Bronchial epithelial cell (primary cell): ENCODE measurements at regions not wholly inside any gene's neighbourhood (a gene's known extent, or its start where the extent isn't known, plus 50 kb on each side); places are given as distances from the start of the nearest gene placed in this dataset.

Source experiments
- DNase-seq: peaks from one replicate; pipeline ENCODE4 v3.0.0-alpha.2; 2010; ENCODE audit warnings: low read depth
- FAIRE-seq: peaks from 2 replicates; lab custom pipeline; 2011; peaks lifted over from hg19 to GRCh38; lab: Jason Lieb, UNC
- H3K27me3 ChIP-seq: 2 replicates; pipeline ENCODE4 v1.5.1; 2011; ENCODE audit warnings: low read length; ENCODE audit not compliant: control insufficient read depth, insufficient read depth
- H3K36me3 ChIP-seq: 2 replicates; pipeline ENCODE4 v1.5.1; 2011; ENCODE audit warnings: low read length; ENCODE audit not compliant: control insufficient read depth, insufficient read depth
- H3K4me3 ChIP-seq: 2 replicates; pipeline ENCODE4 v1.5.1; 2011; ENCODE audit warnings: mild to moderate bottlenecking, low read depth, low read length, control low read depth
- TF ChIP-seq, protein P1 (sequence below): IDR thresholded peaks from 2 replicates; pipeline ENCODE4 v1.5.1; 2011; ENCODE audit warnings: mild to moderate bottlenecking, moderate library complexity, low read length, control low read depth, inconsistent platforms; ENCODE audit not compliant: insufficient read depth, severe bottlenecking

- TF ChIP-seq, protein P1, sequence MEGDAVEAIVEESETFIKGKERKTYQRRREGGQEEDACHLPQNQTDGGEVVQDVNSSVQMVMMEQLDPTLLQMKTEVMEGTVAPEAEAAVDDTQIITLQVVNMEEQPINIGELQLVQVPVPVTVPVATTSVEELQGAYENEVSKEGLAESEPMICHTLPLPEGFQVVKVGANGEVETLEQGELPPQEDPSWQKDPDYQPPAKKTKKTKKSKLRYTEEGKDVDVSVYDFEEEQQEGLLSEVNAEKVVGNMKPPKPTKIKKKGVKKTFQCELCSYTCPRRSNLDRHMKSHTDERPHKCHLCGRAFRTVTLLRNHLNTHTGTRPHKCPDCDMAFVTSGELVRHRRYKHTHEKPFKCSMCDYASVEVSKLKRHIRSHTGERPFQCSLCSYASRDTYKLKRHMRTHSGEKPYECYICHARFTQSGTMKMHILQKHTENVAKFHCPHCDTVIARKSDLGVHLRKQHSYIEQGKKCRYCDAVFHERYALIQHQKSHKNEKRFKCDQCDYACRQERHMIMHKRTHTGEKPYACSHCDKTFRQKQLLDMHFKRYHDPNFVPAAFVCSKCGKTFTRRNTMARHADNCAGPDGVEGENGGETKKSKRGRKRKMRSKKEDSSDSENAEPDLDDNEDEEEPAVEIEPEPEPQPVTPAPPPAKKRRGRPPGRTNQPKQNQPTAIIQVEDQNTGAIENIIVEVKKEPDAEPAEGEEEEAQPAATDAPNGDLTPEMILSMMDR = no peak
- Histone ChIP-seq H3K27me3 (no peaks in the 10 kb centered on the region), H3K36me3 (no peaks in the 10 kb centered on the region), H3K4me3 (no peak overlapping the region)
- FAIRE-seq (no peak), DNase-seq (no peak)
These were observed 1133.8 kb downstream of the SORCS3 start for GRCh38 chr10:105774881-105775280.

DNA sequence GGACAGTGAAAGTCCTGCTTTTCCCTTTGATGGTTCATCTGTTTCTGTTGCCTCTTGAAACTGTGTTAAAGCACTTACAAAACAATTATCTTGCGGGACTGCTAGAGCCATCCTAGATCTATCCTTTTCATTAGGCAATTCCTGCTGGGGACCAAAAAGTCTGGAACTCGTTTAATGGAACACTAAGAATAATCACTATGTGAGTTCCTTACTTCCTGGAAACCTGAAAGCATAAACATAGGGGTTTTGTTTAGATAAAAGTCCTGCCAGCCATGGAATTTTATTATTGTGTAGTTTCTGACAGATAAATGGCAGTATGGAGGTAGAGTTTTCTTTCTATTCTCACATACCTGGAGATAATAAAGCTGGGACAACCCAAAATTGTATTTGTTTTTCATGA is 1133.3 kb downstream of the SORCS3 start:
- FAIRE-seq (no peak), DNase-seq (no peak)
- H3K36me3 ChIP-seq = no peaks in the 10 kb centered on the region
- no peak overlapping the region for H3K4me3 ChIP-seq
- TF ChIP-seq, protein P1 = no peak
- H3K27me3 ChIP-seq = no peaks in the 10 kb centered on the region

GRCh38 chr10:105770524-105771212 is 1129.6 kb downstream of the SORCS3 start:
- TF ChIP-seq, protein P1 = no peak
- no peaks in the 10 kb centered on the region for H3K36me3 ChIP-seq
- no peak for DNase-seq
- FAIRE-seq = no peak
- no peak overlapping the region for H3K4me3 ChIP-seq
- no peaks in the 10 kb centered on the region for H3K27me3 ChIP-seq

GRCh38 chr10:105769248-105770184 is 1128.4 kb downstream of the SORCS3 start:
- H3K36me3 ChIP-seq = no peaks in the 10 kb centered on the region
- H3K4me3 ChIP-seq = no peak overlapping the region
- FAIRE-seq = no peak
- TF ChIP-seq, protein P1 = no peak
- DNase-seq = peak; percentile 42
- H3K27me3 ChIP-seq = no peaks in the 10 kb centered on the region

GRCh38 chr10:105763611-105764010 is 1122.5 kb downstream of the SORCS3 start:
- TF ChIP-seq, protein P1 = no peak
- FAIRE-seq (no peak), DNase-seq (no peak)
- no peaks in the 10 kb centered on the region for H3K27me3 ChIP-seq
- no peaks in the 10 kb centered on the region for H3K36me3 ChIP-seq
- no peak overlapping the region for H3K4me3 ChIP-seq
